GM19043 (cell line): ENCODE measurements at regions not wholly inside any gene's neighbourhood (a gene's known extent, or its start where the extent isn't known, plus 50 kb on each side); places are given as distances from the start of the nearest gene placed in this dataset.
A peak's percentile ranks its signal among the peaks of the same experiment; 100 is the strongest.
"Not testable (repeated sequence)": the region's sequence is repeated elsewhere in the genome, so short reads cannot be mapped to it uniquely, and the experiment has no call there.

Source experiments
- ATAC-seq: cut with Tn5 transposase; IDR thresholded peaks from one replicate; pipeline ENCODE4 v1.9.1; 2021; ENCODE audit warnings: low read depth; ENCODE audit not compliant: unreplicated experiment

- peak; percentile 91 for ATAC-seq
Measured at GRCh38 chr6:4281341-4282293, 146.2 kb upstream of the ECI2 start.

GRCh38 chr6:4280707-4281106, 145.3 kb upstream of the ECI2 start:
- no peak for ATAC-seq

GRCh38 chr6:4280031-4280430, 144.7 kb upstream of the ECI2 start:
- ATAC-seq, result no peak

GRCh38 chr6:4274382-4275082, 139.2 kb upstream of the ECI2 start:
- no peak for ATAC-seq

GRCh38 chr6:4272996-4273395, 137.6 kb upstream of the ECI2 start:
- no peak for ATAC-seq

- no peak for ATAC-seq
Measured at GRCh38 chr6:4271761-4272470, 136.5 kb upstream of the ECI2 start.

GRCh38 chr6:4270776-4271175, 135.4 kb upstream of the ECI2 start:
- no peak for ATAC-seq

GRCh38 chr6:4270001-4270400, 134.6 kb upstream of the ECI2 start:
- ATAC-seq, result no peak

- no peak for ATAC-seq
Measured at GRCh38 chr6:4268171-4268570, 132.8 kb upstream of the ECI2 start.

GRCh38 chr6:4265740-4266139, 130.4 kb upstream of the ECI2 start:
- ATAC-seq, result no peak

GRCh38 chr6:4264601-4265000, 129.2 kb upstream of the ECI2 start:
- ATAC-seq, result no peak

- no peak for ATAC-seq
Measured at GRCh38 chr6:4264081-4264480, 128.7 kb upstream of the ECI2 start.

- no peak for ATAC-seq
Measured at GRCh38 chr6:4262526-4262925, 127.2 kb upstream of the ECI2 start.

GRCh38 chr6:4259391-4259790, 124.0 kb upstream of the ECI2 start:
- ATAC-seq, result no peak

- no peak for ATAC-seq
Measured at GRCh38 chr6:4258733-4259132, 123.4 kb upstream of the ECI2 start.

- ATAC-seq, result no peak
Measured at GRCh38 chr6:4256969-4257368, 121.6 kb upstream of the ECI2 start.

GRCh38 chr6:4253604-4254231, 118.3 kb upstream of the ECI2 start:
- no peak for ATAC-seq

- ATAC-seq, result not testable (repeated sequence)
Measured at GRCh38 chr6:4252445-4252844, 117.1 kb upstream of the ECI2 start.

- no peak for ATAC-seq
Measured at GRCh38 chr6:4250645-4251044, 115.3 kb upstream of the ECI2 start.

- ATAC-seq, result not testable (repeated sequence)
Measured at GRCh38 chr6:4243832-4244231, 108.5 kb upstream of the ECI2 start.

GRCh38 chr6:4243237-4243636, 107.9 kb upstream of the ECI2 start:
- no peak for ATAC-seq
